Neural progenitor cell (in vitro differentiated cells): ENCODE measurements at regions not wholly inside any gene's neighbourhood (a gene's known extent, or its start where the extent isn't known, plus 50 kb on each side); places are given as distances from the start of the nearest gene placed in this dataset.

Source experiments
- DNase-seq: peaks from one replicate; pipeline ENCODE4 v3.0.0-alpha.2; 2016; ENCODE audit warnings: low spot score
- H2AFZ ChIP-seq: fragments of 200-600 bp; sonication (generic); replicated peaks from 2 replicates; pipeline ENCODE4 v1.6.1; 2016; ENCODE audit warnings: antibody characterized with exemption
- H3F3A ChIP-seq: fragments of 200-600 bp; sonication (generic); 2 replicates; pipeline ENCODE4 v1.6.1; 2016; ENCODE audit warnings: antibody characterized with exemption, low read depth
- H3K27ac ChIP-seq: fragments of 200-600 bp; sonication (generic); 2 replicates; pipeline ENCODE4 v1.5.1; 2016; ENCODE audit warnings: mild to moderate bottlenecking
- H3K27me3 ChIP-seq: fragments of 200-600 bp; sonication (generic); 2 replicates; pipeline ENCODE4 v1.6.1; 2016; ENCODE audit warnings: mild to moderate bottlenecking, moderate library complexity
- H3K36me3 ChIP-seq: fragments of 200-600 bp; sonication (generic); 2 replicates; pipeline ENCODE4 v1.5.1; 2016
- H3K4me1 ChIP-seq: fragments of 200-600 bp; sonication (generic); 2 replicates; pipeline ENCODE4 v1.6.1; 2016; ENCODE audit warnings: mixed run types
- H3K4me2 ChIP-seq: fragments of 200-600 bp; sonication (generic); 2 replicates; pipeline ENCODE4 v1.6.1; 2016
- H3K4me3 ChIP-seq: fragments of 200-600 bp; sonication (generic); 2 replicates; pipeline ENCODE4 v1.5.1; 2016
- H3K79me2 ChIP-seq: fragments of 200-600 bp; sonication (generic); 2 replicates; pipeline ENCODE4 v1.6.1; 2016; ENCODE audit warnings: low read depth
- H3K9ac ChIP-seq: fragments of 200-600 bp; sonication (generic); 2 replicates; pipeline ENCODE4 v1.6.1; 2016
- H3K9me3 ChIP-seq: fragments of 200-600 bp; sonication (generic); 2 replicates; pipeline ENCODE4 v1.5.1; 2016; ENCODE audit warnings: low read depth
- H4K20me1 ChIP-seq: fragments of 200-600 bp; sonication (generic); 2 replicates; pipeline ENCODE4 v1.6.1; 2016; ENCODE audit warnings: low read depth
- H3K27ac Mint-ChIP-seq: 3 replicates; pipeline ENCODE4 v1.8.0; 2021; ENCODE audit warnings: mixed read lengths
- H3K27me3 Mint-ChIP-seq: 2 replicates; pipeline ENCODE4 v1.8.0; 2022; ENCODE audit warnings: low read depth, mild to moderate bottlenecking, inconsistent platforms, moderate library complexity, mixed read lengths; ENCODE audit not compliant: insufficient read depth
- H3K36me3 Mint-ChIP-seq: 3 replicates; pipeline ENCODE4 v1.8.0; 2021; ENCODE audit warnings: mixed read lengths
- H3K4me1 Mint-ChIP-seq: 3 replicates; pipeline ENCODE4 v1.8.0; 2021; ENCODE audit warnings: mixed read lengths
- H3K4me3 Mint-ChIP-seq: 3 replicates; pipeline ENCODE4 v1.8.0; 2021; ENCODE audit warnings: mild to moderate bottlenecking, moderate library complexity, mixed read lengths
- H3K9me3 Mint-ChIP-seq: 3 replicates; pipeline ENCODE4 v1.8.0; 2020; ENCODE audit warnings: mixed read lengths
- CTCF ChIP-seq: fragments of 200-600 bp; sonication (generic); IDR thresholded peaks from 2 replicates; pipeline ENCODE4 v1.5.1; 2017; ENCODE audit warnings: antibody characterized with exemption, mild to moderate bottlenecking
- EZH2 ChIP-seq: fragments of 200-600 bp; sonication (generic); IDR thresholded peaks from 2 replicates; pipeline ENCODE4 v1.6.1; 2017; ENCODE audit warnings: antibody characterized with exemption, mild to moderate bottlenecking, moderate library complexity
- EZH2phosphoT487 ChIP-seq: fragments of 200-600 bp; sonication (generic); IDR thresholded peaks from 2 replicates; pipeline ENCODE4 v1.6.1; 2017; ENCODE audit warnings: antibody characterized with exemption

DNA sequence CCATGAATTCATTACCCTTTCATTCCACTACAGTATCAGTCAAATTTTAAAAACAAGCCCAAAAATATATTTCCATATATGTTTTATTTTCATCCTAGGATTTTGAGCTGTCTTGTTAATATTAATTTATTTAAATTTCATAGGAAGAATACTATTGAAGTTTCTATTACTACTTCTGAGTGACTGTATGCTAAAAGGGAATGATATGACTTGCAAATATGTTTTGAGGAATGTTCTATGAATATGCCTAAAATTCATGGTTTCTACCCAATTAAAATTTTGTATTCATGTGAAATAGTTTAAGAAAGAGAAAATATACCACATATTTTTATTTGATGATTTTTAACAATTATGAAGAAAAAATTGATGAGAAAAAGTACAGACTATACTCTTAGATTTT is 52.9 kb upstream of the BACH1 start:
- H3K4me3 Mint-ChIP-seq = no peak overlapping the region
- Histone ChIP-seq H3K27ac (no peak overlapping the region), H2AFZ (no peak overlapping the region), H3K4me1 (no peaks in the 10 kb centered on the region), H3K36me3 (no peaks in the 10 kb centered on the region), H3K4me2 (no peak overlapping the region), H3K27me3 (no peaks in the 10 kb centered on the region), H3K79me2 (no peaks in the 10 kb centered on the region), H3F3A (no peaks in the 10 kb centered on the region), H3K4me3 (no peak overlapping the region), H3K9me3 (no peaks in the 10 kb centered on the region), H4K20me1 (no peaks in the 10 kb centered on the region), H3K9ac (no peak overlapping the region)
- no peaks in the 10 kb centered on the region for H3K27me3 Mint-ChIP-seq
- H3K4me1 Mint-ChIP-seq = no peaks in the 10 kb centered on the region
- no peaks in the 10 kb centered on the region for H3K9me3 Mint-ChIP-seq
- H3K36me3 Mint-ChIP-seq = no peaks in the 10 kb centered on the region
- no peak for TF ChIP-seq EZH2
- TF ChIP-seq EZH2phosphoT487 = no peak
- no peak for TF ChIP-seq CTCF
- no peak overlapping the region for H3K27ac Mint-ChIP-seq
- no peak for DNase-seq

DNA sequence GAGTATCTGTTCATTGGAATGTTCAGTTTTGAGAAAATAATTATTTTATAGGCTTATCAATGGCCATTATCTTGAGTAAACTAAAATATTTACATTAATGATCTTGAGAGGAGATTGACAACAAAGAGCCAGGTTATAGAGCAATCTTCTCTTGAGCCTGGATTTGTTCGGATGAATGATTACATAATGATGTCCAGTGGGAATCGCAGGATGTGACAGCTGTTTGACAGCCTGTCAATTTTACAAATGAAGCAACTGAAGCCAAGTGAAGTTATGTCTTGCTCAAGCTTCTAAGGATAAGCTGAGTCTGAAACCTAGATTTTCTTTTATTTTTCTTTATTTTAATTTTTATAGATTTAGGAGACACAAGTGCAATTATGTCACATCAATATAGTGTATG is 52.1 kb upstream of the BACH1 start:
- Histone ChIP-seq H3K4me1 (no peaks in the 10 kb centered on the region), H3K36me3 (no peaks in the 10 kb centered on the region), H3K4me2 (no peak overlapping the region), H3F3A (no peaks in the 10 kb centered on the region), H3K27ac (no peak overlapping the region), H2AFZ (no peak overlapping the region), H3K9me3 (no peaks in the 10 kb centered on the region), H3K9ac (no peak overlapping the region), H4K20me1 (no peaks in the 10 kb centered on the region), H3K79me2 (no peaks in the 10 kb centered on the region), H3K27me3 (no peaks in the 10 kb centered on the region), H3K4me3 (no peak overlapping the region)
- TF ChIP-seq EZH2 (no peak), EZH2phosphoT487 (no peak), CTCF (no peak)
- Mint-ChIP-seq H3K27ac (no peak overlapping the region), H3K4me1 (no peaks in the 10 kb centered on the region), H3K36me3 (no peaks in the 10 kb centered on the region), H3K9me3 (no peaks in the 10 kb centered on the region), H3K4me3 (no peak overlapping the region), H3K27me3 (no peaks in the 10 kb centered on the region)
- no peak for DNase-seq

GRCh38 chr21:29248124-29248523 is 50.6 kb upstream of the BACH1 start:
- no peaks in the 10 kb centered on the region for H3K36me3 ChIP-seq
- no peak for TF ChIP-seq CTCF
- no peak for TF ChIP-seq EZH2phosphoT487
- no peak for TF ChIP-seq EZH2
- no peak overlapping the region for H3K4me2 ChIP-seq
- Mint-ChIP-seq H3K36me3 (no peaks in the 10 kb centered on the region), H3K27me3 (peaks cover 2% of the 10 kb centered on the region), H3K4me1 (no peaks in the 10 kb centered on the region), H3K27ac (no peak overlapping the region), H3K9me3 (peaks cover 7% of the 10 kb centered on the region), H3K4me3 (no peak overlapping the region)
- no peak overlapping the region for H2AFZ ChIP-seq
- no peaks in the 10 kb centered on the region for H3K27me3 ChIP-seq
- no peak overlapping the region for H3K27ac ChIP-seq
- H3K9ac ChIP-seq = no peak overlapping the region
- no peaks in the 10 kb centered on the region for H4K20me1 ChIP-seq
- no peak for DNase-seq
- no peaks in the 10 kb centered on the region for H3K9me3 ChIP-seq
- H3K4me3 ChIP-seq = no peak overlapping the region
- no peaks in the 10 kb centered on the region for H3K4me1 ChIP-seq
- no peaks in the 10 kb centered on the region for H3F3A ChIP-seq
- H3K79me2 ChIP-seq = no peaks in the 10 kb centered on the region
